ENCODE measurements at regions not wholly inside any gene's neighbourhood (a gene's known extent, or its start where the extent isn't known, plus 50 kb on each side); places are given as distances from the start of the nearest gene placed in this dataset.

GRCh38 chr9:73470766-73471165 is 319.1 kb downstream of the ANXA1 start:
- no peak for DNase-seq

- DNase-seq = no peak
These were observed 322.4 kb downstream of the ANXA1 start for GRCh38 chr9:73474002-73474600.

- no peak for DNase-seq
These were observed 323.0 kb downstream of the ANXA1 start for GRCh38 chr9:73474625-73475024.

GRCh38 chr9:73494894-73495293 is 343.2 kb downstream of the ANXA1 start:
- no peak for DNase-seq

GRCh38 chr9:73497796-73498195 is 346.1 kb downstream of the ANXA1 start:
- no peak for DNase-seq

GRCh38 chr9:73515216-73515615 is 363.6 kb downstream of the ANXA1 start:
- no peak for DNase-seq

- no peak for DNase-seq
These were observed 371.7 kb downstream of the ANXA1 start for GRCh38 chr9:73523391-73523790.

GRCh38 chr9:73525350-73525749 is 373.7 kb downstream of the ANXA1 start:
- no peak for DNase-seq

- no peak for DNase-seq
These were observed 375.9 kb downstream of the ANXA1 start for GRCh38 chr9:73527521-73527920.

GRCh38 chr9:73528926-73529325 is 377.3 kb downstream of the ANXA1 start:
- DNase-seq = no peak

GRCh38 chr9:73529666-73530065 is 378.0 kb downstream of the ANXA1 start:
- DNase-seq = no peak

GRCh38 chr9:73531051-73531532 is 379.4 kb downstream of the ANXA1 start:
- no peak for DNase-seq

- no peak for DNase-seq
These were observed 380.0 kb downstream of the ANXA1 start for GRCh38 chr9:73531658-73532057.

- DNase-seq = no peak
These were observed 381.3 kb downstream of the ANXA1 start for GRCh38 chr9:73532985-73533384.

GRCh38 chr9:73536403-73536802 is 384.7 kb downstream of the ANXA1 start:
- DNase-seq = no peak

- no peak for DNase-seq
These were observed 385.9 kb downstream of the ANXA1 start for GRCh38 chr9:73537561-73537960.

GRCh38 chr9:73539881-73540390 is 388.3 kb downstream of the ANXA1 start:
- DNase-seq = no peak

- no peak for DNase-seq
These were observed 390.3 kb downstream of the ANXA1 start for GRCh38 chr9:73541923-73542322.

GRCh38 chr9:73543727-73544126 is 392.1 kb downstream of the ANXA1 start:
- DNase-seq = no peak

- no peak for DNase-seq
These were observed 396.5 kb downstream of the ANXA1 start for GRCh38 chr9:73548201-73548600.

GRCh38 chr9:73549991-73550390 is 398.3 kb downstream of the ANXA1 start:
- DNase-seq = no peak

GRCh38 chr9:73553295-73553694 is 401.6 kb downstream of the ANXA1 start:
- no peak for DNase-seq

- DNase-seq = no peak
These were observed 406.8 kb downstream of the ANXA1 start for GRCh38 chr9:73558471-73558870.

GRCh38 chr9:73565026-73565425 is 413.4 kb downstream of the ANXA1 start:
- no peak for DNase-seq

GRCh38 chr9:73565833-73566465 is 414.3 kb downstream of the ANXA1 start:
- DNase-seq = no peak
